ENCODE measurements at regions not wholly inside any gene's neighbourhood (a gene's known extent, or its start where the extent isn't known, plus 50 kb on each side); places are given as distances from the start of the nearest gene placed in this dataset.

DNA sequence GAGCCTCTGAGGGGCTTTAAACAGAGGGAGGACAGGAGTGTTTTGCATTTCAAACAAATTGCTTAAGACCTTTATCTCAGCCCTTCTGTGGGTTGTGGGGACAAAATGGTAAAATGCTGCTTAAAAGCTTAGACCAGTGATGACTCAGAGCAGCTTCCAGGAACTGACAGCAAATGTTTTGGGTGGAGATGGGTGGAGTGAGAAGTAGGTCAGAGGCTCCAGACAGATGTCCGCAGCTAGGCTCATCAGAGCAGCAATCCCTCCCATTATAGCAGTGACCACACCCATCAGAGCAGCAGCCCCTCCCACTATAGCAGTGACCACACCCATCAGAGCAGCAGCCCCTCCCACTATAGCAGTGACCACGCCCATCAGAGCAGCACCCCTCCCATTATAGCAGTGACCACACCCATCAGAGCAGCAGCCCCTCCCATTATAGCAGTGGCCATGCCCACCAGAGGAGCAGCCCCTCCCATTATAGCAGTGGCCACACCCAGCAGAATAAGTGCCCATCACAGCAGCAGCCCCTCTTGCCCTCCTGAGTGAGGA is 532.2 kb downstream of the MATN1 start:
- no peak for TF ChIP-seq CTCF (IDR thresholded peaks at IDR 0.05; ENCODE audit: low read depth, low read length, missing control alignments)
- H3K4me3 ChIP-seq (ENCODE audit: low read depth, low read length) = no peak overlapping the region
- DNase-seq (ENCODE audit: low read depth) = no peak
- in situ Hi-C loops (cut with HindIII; ENCODE audit: low sequenced_read_pairs) = no loop called here

GRCh38 chr1:30190511-30191153 is 532.8 kb downstream of the MATN1 start:
- in situ Hi-C loops (cut with HindIII; ENCODE audit: low sequenced_read_pairs) = no loop called here
- no peak for DNase-seq (ENCODE audit: low read depth)
- TF ChIP-seq CTCF (IDR thresholded peaks at IDR 0.05; ENCODE audit: low read depth, low read length, missing control alignments) = no peak
- H3K4me3 ChIP-seq (ENCODE audit: low read depth, low read length) = no peak overlapping the region

- DNase-seq (ENCODE audit: low read depth) = no peak
- no peak overlapping the region for H3K4me3 ChIP-seq (ENCODE audit: low read depth, low read length)
- no peak for TF ChIP-seq CTCF (IDR thresholded peaks at IDR 0.05; ENCODE audit: low read depth, low read length, missing control alignments)
- in situ Hi-C loops (cut with HindIII; ENCODE audit: low sequenced_read_pairs) = no loop called here
These were observed 533.4 kb downstream of the MATN1 start for GRCh38 chr1:30189818-30190500.

DNA sequence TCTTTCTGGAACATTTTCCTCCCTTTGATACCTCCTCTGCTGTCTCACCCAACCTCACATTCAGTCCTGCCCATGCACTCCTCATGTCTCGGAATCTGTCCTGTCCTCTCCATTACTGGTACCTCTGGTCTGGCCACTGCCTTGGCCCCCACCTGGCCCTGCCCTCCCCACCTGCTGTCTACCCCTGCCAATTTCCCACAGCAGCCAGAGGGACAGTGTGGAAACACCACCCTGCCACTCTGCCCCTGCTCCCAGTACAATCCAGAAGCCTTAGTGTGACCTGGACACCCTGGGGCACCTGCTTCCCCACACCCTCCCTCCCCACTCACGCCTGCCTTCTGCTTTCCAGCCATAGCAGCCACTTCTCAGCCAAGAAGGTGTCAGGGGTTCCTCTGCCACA is 534.4 kb downstream of the MATN1 start:
- no peak for TF ChIP-seq CTCF (IDR thresholded peaks at IDR 0.05; ENCODE audit: low read depth, low read length, missing control alignments)
- H3K4me3 ChIP-seq (ENCODE audit: low read depth, low read length) = no peak overlapping the region
- no peak for DNase-seq (ENCODE audit: low read depth)
- in situ Hi-C loops (cut with HindIII; ENCODE audit: low sequenced_read_pairs) = no loop called here

DNA sequence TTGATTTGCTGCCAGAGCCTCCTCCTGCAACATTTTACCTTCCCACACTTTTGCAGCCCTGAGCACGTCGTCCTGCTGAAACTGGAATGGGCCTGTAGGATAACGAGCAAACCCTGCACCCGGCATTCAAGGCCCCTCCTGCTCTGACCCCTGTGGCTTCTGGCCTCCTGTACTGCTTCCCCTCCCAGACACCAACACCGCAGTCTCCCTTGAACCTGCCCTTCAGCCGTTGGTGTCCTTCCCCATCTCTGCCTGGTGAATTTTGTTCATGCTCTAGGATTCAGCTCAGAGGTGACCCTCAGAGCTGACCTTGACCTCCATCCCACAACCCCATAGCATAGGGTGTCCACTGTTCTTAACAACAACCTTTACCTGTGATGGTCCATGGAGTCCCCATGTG is 535.1 kb downstream of the MATN1 start:
- DNase-seq (ENCODE audit: low read depth) = no peak
- H3K4me3 ChIP-seq (ENCODE audit: low read depth, low read length) = no peak overlapping the region
- in situ Hi-C loops (cut with HindIII; ENCODE audit: low sequenced_read_pairs) = no loop called here
- no peak for TF ChIP-seq CTCF (IDR thresholded peaks at IDR 0.05; ENCODE audit: low read depth, low read length, missing control alignments)

DNA sequence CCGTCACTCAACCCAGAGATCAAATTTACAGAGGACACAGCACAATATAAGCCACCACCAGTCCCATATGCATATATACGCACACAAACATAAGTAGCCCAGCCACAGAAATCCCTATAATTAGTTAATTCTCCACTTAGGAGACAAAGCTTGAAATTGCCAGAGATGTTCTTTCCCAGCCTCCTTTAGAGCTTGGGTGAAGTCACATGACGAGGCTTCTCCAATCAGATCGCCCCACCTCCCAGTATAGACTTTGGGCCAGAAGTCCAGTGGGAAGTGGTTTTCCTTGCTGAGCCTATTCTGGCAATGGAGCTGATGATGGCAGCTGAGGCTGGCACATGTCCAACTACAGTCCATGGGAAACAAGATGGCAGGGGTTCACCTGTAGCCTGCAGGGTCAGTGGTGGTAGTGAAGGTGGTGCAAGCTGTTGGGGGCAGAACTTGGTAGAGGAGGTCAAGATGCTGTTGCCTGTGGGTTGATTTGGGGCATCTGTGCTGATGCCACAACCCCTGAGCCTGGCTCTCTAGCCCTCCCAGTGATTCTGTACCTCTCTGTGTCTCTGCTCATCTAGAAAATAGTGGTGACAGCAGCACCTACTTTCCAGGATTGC is 535.9 kb downstream of the MATN1 start:
- H3K4me3 ChIP-seq (ENCODE audit: low read depth, low read length) = no peak overlapping the region
- TF ChIP-seq CTCF (IDR thresholded peaks at IDR 0.05; ENCODE audit: low read depth, low read length, missing control alignments) = no peak
- no peak for DNase-seq (ENCODE audit: low read depth)
- in situ Hi-C loops (cut with HindIII; ENCODE audit: low sequenced_read_pairs) = no loop called here
